ENCODE measurements at regions not wholly inside any gene's neighbourhood (a gene's known extent, or its start where the extent isn't known, plus 50 kb on each side); places are given as distances from the start of the nearest gene placed in this dataset.
"Not testable (repeated sequence)": the region's sequence is repeated elsewhere in the genome, so short reads cannot be mapped to it uniquely, and the experiment has no call there.

DNA sequence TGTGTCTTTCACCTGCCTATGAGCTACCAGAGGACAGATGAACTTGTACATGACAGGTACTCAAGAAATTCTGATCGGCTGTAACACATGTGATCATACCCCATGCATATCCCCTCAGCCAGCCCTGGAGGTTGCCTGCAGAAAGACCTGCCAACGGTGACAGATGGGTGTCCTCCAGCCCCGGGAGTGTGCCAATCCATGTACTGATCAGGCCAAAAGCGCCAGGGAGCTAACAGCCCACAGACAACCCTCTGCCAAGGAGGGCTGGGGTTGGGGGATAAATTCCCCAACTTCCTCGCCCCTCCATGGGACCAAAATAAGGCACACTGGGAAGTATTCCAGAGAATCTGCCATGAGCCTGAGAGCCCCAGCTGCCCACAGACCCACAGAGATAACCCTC is 189.4 kb downstream of the CCT6B start:
- DNase-seq = no peak

DNA sequence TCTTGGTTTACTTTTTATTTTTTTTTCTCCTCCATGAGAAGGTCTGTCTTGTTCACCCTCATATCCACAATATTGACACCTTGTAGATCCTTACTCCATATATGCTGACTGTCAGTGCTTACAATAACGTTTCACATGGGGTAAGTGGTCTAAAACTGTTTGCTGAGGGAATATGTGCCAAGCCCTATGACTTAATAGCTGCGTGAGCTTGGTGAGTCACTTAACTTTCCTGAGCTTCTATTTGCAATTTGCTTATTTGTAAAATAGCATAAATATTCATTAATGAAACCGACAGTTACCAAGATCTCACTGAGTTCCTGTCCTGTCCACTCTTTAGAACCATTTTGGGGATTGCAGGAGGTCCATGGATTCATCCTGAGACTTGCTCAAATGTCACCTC is 190.7 kb downstream of the CCT6B start:
- DNase-seq = no peak

GRCh38 chr17:34769899-34770298 is 190.5 kb downstream of the TMEM132E start:
- no peak for DNase-seq

- no peak for DNase-seq
These were observed 189.7 kb downstream of the TMEM132E start for GRCh38 chr17:34769049-34769448.

GRCh38 chr17:34765291-34765690 is 185.9 kb downstream of the TMEM132E start:
- no peak for DNase-seq

DNA sequence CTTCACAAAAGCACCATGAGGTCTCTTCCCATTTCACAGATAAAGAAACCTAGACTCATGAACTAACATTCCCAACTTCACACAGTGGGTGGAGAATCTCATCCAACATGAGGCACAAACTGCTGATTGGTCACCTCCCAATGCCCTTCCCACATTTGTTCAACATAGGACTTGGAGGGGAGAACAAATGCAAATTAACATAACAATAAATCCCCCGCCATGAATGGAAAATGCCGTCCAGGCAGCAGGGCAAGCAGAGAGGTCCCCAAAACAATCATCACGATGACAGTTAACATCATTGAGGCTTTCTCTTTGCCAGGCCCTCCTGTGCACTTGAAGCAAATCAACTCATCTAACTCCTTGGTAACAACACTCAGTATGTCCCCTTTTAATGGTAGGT is 185.3 kb downstream of the TMEM132E start:
- no peak for DNase-seq

GRCh38 chr17:34763728-34764665 is 184.6 kb downstream of the TMEM132E start:
- DNase-seq = no peak

- no peak for DNase-seq
These were observed 182.7 kb downstream of the TMEM132E start for GRCh38 chr17:34762078-34762477.

DNA sequence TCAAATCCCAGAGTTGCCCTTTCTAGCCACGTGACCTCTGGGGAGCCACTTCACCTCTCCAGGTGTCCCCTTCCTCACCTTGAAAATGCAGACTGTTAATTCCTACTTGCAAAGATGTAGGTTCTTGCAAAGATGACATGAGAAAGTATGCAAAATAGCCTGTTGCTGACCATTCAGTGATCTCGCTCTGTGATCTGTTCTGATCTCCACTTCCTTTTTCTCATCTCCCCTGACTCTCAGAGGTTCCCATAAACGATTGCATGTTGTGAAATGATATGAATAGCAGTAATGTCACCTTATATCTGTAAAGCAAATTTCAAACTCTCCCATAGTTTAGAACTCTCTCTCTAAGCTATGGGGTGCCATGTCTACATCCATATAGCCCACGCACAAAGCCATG is 182.3 kb downstream of the TMEM132E start:
- DNase-seq = no peak

- DNase-seq = peak; percentile 87
These were observed 181.6 kb downstream of the TMEM132E start for GRCh38 chr17:34760931-34761495.

- no peak for DNase-seq
These were observed 179.3 kb downstream of the TMEM132E start for GRCh38 chr17:34758718-34759117.

- no peak for DNase-seq
These were observed 178.9 kb downstream of the TMEM132E start for GRCh38 chr17:34758316-34758715.

DNA sequence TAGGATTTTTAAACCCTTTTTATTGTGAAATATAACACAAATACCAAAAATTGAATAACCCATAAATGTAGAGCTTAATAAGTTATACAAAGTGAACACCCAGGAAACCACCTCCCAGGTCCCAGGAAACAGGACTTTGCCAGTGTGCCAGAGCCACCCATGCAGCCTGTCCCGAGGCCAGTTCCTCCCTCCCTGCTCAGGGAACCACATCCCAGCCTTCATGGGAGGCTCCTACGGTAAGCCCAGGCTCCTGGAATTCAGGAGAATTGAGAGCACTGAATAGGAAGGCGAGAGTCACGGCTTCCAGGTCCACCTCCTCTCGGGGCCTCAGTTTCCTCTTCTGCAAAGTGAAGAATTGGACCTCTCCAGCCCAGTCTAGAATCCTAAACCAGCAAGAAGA is 178.2 kb downstream of the TMEM132E start:
- DNase-seq = no peak

DNA sequence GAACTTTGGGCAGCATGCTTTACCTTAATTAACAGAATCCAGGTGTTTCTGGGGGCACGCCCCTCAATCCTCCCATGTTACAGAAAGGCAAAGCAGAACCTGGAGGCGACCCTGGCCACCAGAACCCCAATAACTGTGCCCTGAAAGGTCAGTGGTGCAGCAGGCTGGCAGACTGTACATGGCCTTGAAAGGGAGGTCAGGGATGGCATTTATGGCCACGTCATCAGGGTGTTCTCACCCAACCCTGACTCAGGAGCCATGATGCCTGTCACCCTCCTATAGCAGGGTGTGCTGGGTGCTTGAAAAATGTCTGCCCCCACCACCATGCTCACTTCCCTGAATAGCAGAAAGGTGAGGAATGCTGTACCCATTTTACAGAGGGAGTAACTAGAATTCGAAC is 177.7 kb downstream of the TMEM132E start:
- DNase-seq = no peak

GRCh38 chr17:34756637-34757021 is 177.2 kb downstream of the TMEM132E start:
- no peak for DNase-seq

GRCh38 chr17:34755981-34756636 is 176.7 kb downstream of the TMEM132E start:
- DNase-seq = no peak

DNA sequence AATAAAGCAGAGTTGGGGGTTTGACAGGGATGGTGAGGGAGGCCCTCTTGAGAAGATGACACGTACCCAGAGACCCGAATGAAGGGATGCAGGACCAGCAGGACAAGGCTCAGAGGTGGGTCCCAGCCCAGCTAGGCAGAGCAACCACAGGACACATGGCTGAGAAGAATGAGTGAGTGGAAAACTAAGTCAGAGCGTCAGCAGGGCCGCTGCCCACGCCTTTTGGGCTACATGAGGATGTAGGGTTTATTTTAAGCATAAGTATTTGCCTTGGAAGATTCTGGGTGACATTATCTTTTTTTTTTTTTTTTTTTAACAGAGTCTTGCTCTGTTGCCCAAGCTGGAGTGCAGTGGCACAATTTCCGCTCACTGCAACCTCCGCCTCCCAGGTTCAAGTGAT is 176.0 kb downstream of the TMEM132E start:
- no peak for DNase-seq

DNA sequence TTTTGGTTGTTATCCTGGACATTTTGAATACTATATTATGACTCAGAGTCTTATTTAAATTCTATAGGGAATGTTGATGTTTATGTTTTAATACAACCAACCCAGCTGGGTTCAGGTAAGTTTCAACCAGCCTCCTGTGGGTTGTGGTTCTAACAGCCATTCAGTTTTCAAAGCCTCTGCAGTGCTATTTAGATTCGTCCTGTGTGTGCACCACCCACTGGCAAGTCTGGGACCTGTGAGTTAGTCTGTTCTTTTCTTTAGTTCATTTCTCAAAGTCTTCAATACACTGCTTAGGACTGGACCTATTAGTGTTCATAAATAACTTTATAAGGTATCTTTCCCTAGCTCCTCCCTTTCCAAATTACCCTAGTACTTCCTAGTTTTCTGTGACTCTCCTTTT is 170.6 kb downstream of the TMEM132E start:
- DNase-seq = no peak

- no peak for DNase-seq
These were observed 162.6 kb downstream of the TMEM132E start for GRCh38 chr17:34741967-34742366.

GRCh38 chr17:34740565-34741520 is 161.5 kb downstream of the TMEM132E start:
- DNase-seq = no peak

GRCh38 chr17:34739386-34739785 is 160.0 kb downstream of the TMEM132E start:
- DNase-seq = no peak

GRCh38 chr17:34737673-34738072 is 158.3 kb downstream of the TMEM132E start:
- not testable (repeated sequence) for DNase-seq

DNA sequence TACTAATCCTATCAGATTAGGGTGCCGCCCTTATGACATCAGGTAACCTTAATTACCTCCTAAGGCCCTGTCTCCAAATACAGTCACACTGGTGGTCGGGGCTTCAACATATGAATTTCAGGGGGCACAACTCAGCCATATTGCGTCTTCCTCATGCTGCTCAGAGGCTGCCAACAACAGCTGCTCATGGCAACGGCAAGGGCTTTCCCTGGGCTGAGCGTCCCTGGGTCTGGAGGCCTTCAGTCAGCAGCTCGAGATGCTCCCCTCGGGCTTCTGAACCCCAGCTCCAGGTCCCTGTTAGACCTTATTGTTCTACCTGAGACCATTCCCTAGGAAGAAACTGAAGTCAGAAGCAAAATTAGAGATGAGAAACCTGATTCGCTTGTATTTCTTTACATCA is 157.2 kb downstream of the TMEM132E start:
- DNase-seq = no peak

Data from NCI-H1105 treated with DMSO at 0.1 percent for 48 hours (cell line).